A673 (cell line): ENCODE measurements at regions not wholly inside any gene's neighbourhood (a gene's known extent, or its start where the extent isn't known, plus 50 kb on each side); places are given as distances from the start of the nearest gene placed in this dataset.

Experiments used
- BruUV-seq: library from RNA; stranded (reverse); fragments of 400-500 nt; replicated peaks from 2 replicates; lab custom pipeline; 2021; lab: Mats Ljungman, UMichigan
- CTCF ChIA-PET: fragments of 300-600 bp; sonication (Branson Sonifier 250); formaldehyde crosslinking; loops from one replicate; lab custom pipeline; 2022; ENCODE audit warnings: antibody characterized with exemption; lab: Charles Lee
- POLR2A ChIA-PET: fragments of 300-600 bp; sonication (Branson Sonifier 250); formaldehyde crosslinking; loops from one replicate; lab custom pipeline; 2022; ENCODE audit warnings: antibody characterized with exemption; ENCODE audit not compliant: low non-redundant PET; lab: Charles Lee
- DNase-seq: peaks from one replicate; pipeline ENCODE4 v3.0.0-alpha.2; 2015; ENCODE audit warnings: low spot score
- H3K27ac ChIP-seq: fragments of 200-600 bp; sonication (generic); 2 replicates; pipeline ENCODE4 v1.5.1; 2016; ENCODE audit warnings: mixed run types, low read depth, mild to moderate bottlenecking, mixed read lengths, antibody characterized with exemption, low read length; ENCODE audit not compliant: poor library complexity, severe bottlenecking
- H3K27me3 ChIP-seq: fragments of 200-600 bp; sonication (generic); replicated peaks from 2 replicates; pipeline ENCODE4 v1.6.1; 2017; ENCODE audit warnings: mixed run types, low read depth, mild to moderate bottlenecking, mixed read lengths, antibody characterized with exemption, low read length; ENCODE audit not compliant: insufficient read depth, poor library complexity
- H3K36me3 ChIP-seq: fragments of 200-600 bp; sonication (generic); 2 replicates; pipeline ENCODE4 v1.6.1; 2016; ENCODE audit warnings: mixed run types, mild to moderate bottlenecking, mixed read lengths, antibody characterized with exemption, low read length; ENCODE audit not compliant: insufficient read depth, poor library complexity, severe bottlenecking
- H3K4me1 ChIP-seq: fragments of 200-600 bp; sonication (generic); 2 replicates; pipeline ENCODE4 v1.6.1; 2017; ENCODE audit warnings: mixed run types, mild to moderate bottlenecking, mixed read lengths, antibody characterized with exemption, low read length; ENCODE audit not compliant: insufficient read depth, poor library complexity, severe bottlenecking
- H3K4me3 ChIP-seq: fragments of 200-600 bp; sonication (generic); 2 replicates; pipeline ENCODE4 v1.5.1; 2016; ENCODE audit warnings: low read depth, mixed run types, mild to moderate bottlenecking, mixed read lengths, low read length; ENCODE audit not compliant: poor library complexity, severe bottlenecking
- H3K9me3 ChIP-seq: fragments of 200-600 bp; sonication (generic); 2 replicates; pipeline ENCODE4 v1.6.1; 2016; ENCODE audit warnings: mixed run types, low read depth, mild to moderate bottlenecking, mixed read lengths, antibody characterized with exemption, low read length; ENCODE audit not compliant: poor library complexity, severe bottlenecking
- EZH2 ChIP-seq: fragments of 200-600 bp; sonication (generic); IDR thresholded peaks from 2 replicates; pipeline ENCODE4 v1.6.1; 2017; ENCODE audit warnings: borderline replicate concordance, low read depth, mild to moderate bottlenecking, mixed read lengths, antibody characterized with exemption, low read length; ENCODE audit not compliant: poor library complexity, severe bottlenecking
- intact Hi-C: fragments of 100-400 bp; cut with micrococcal nuclease; formaldehyde crosslinking; loops from one replicate; pipeline ENCODE4 v1.10.0; 2022; ENCODE audit not compliant: unreplicated experiment
- TF ChIP-seq, protein P1 (sequence below): fragments of 300-800, 200-600 bp; sonication (generic); conservative IDR thresholded peaks from 2 replicates; pipeline ENCODE4 v1.5.1; 2017; ENCODE audit warnings: low read depth, mild to moderate bottlenecking, antibody characterized with exemption, low read length, moderate library complexity, mixed read lengths

DNA sequence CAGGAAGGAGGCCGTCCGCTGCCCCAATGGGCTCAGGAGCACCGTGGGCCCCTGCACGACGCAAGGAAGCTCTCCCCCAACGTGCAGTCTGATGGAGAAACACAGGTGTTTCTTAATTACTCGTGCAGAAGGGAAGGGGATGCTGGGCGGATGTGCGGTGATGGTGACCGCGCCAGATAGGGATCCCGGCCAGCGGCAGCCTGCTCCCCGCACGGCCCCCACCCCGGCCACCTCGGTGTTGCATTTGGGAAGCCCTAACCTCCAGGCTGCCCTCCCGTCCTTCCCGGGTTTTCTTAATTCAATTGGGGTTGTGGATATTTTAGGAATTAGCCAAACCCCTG lies 254.4 kb downstream of the ZNF536 start:
- H3K36me3 ChIP-seq, result no peaks in the 10 kb centered on the region
- no peak for DNase-seq
- intact Hi-C loops, result no loop called here
- H3K27ac ChIP-seq, result no peak overlapping the region
- POLR2A ChIA-PET, result no interaction called here
- no TSS peak for BruUV-seq
- H3K27me3 ChIP-seq, result no peaks in the 10 kb centered on the region
- CTCF ChIA-PET, result no interaction called here
- no peak for TF ChIP-seq EZH2
- TF ChIP-seq, protein P1, sequence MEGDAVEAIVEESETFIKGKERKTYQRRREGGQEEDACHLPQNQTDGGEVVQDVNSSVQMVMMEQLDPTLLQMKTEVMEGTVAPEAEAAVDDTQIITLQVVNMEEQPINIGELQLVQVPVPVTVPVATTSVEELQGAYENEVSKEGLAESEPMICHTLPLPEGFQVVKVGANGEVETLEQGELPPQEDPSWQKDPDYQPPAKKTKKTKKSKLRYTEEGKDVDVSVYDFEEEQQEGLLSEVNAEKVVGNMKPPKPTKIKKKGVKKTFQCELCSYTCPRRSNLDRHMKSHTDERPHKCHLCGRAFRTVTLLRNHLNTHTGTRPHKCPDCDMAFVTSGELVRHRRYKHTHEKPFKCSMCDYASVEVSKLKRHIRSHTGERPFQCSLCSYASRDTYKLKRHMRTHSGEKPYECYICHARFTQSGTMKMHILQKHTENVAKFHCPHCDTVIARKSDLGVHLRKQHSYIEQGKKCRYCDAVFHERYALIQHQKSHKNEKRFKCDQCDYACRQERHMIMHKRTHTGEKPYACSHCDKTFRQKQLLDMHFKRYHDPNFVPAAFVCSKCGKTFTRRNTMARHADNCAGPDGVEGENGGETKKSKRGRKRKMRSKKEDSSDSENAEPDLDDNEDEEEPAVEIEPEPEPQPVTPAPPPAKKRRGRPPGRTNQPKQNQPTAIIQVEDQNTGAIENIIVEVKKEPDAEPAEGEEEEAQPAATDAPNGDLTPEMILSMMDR, result no peak
- H3K4me3 ChIP-seq, result no peak overlapping the region
- H3K9me3 ChIP-seq, result peaks cover 3% of the 10 kb centered on the region
- H3K4me1 ChIP-seq, result peaks cover 10% of the 10 kb centered on the region

DNA sequence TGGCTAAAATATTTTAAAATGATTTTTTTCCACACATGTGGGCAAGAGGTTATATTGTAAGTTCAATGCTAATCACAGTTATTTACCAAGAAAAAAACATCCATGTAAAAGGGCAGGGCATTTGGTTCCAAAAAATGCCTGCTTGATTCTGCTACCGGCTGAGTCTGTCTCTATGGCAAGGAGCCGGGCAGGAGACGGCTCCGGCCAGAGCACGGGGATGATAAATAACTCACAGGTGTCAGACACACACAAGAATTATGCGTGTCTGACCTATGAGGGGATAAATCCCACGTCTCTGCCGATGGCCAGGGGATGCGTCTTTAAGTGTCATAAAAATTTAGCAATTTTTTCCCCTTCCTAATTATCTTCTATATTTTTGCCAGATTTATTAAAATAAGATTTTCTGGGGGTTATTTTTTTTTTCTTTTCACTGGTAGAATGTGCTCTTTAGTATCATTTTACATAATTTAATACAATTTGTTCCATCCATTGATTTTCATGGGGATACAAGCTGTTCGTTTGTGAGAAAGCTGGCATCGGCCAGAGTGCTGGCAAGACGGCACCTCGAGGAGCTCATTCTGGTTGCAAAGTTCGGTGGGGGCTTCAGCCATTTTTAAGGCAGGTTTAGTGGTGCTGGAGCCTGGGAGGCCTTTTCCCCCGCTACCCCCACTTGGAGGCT lies 253.9 kb downstream of the ZNF536 start:
- TF ChIP-seq, protein P1, result no peak
- TF ChIP-seq EZH2, result no peak
- POLR2A ChIA-PET, result no interaction called here
- CTCF ChIA-PET, result no interaction called here

GRCh38 chr19:30622276-30622675 lies 250.1 kb downstream of the ZNF536 start:
- TF ChIP-seq, protein P1, result no peak
- no peak for TF ChIP-seq EZH2
- intact Hi-C loops, result no loop called here
- no peak overlapping the region for H3K4me3 ChIP-seq
- peaks cover under 1% of the 10 kb centered on the region for H3K4me1 ChIP-seq
- no TSS peak for BruUV-seq
- no peaks in the 10 kb centered on the region for H3K36me3 ChIP-seq
- no peak overlapping the region for H3K27ac ChIP-seq
- CTCF ChIA-PET, result no interaction called here
- no peaks in the 10 kb centered on the region for H3K27me3 ChIP-seq
- POLR2A ChIA-PET, result interaction anchor here (0.6 kb wide), 1 partner anchor 284 kb away, joined by 3 read pairs; no protein-coding TSS in a partner anchor
- DNase-seq, result no peak
- H3K9me3 ChIP-seq, result peaks cover 3% of the 10 kb centered on the region

More for the DNA sequence above, 253.9 kb downstream of the ZNF536 start:
- H3K4me1 ChIP-seq, result peaks cover 10% of the 10 kb centered on the region
- DNase-seq, result no peak
- intact Hi-C loops, result no loop called here
- no peaks in the 10 kb centered on the region for H3K27me3 ChIP-seq
- no peak overlapping the region for H3K27ac ChIP-seq
- no TSS peak for BruUV-seq
- H3K36me3 ChIP-seq, result no peaks in the 10 kb centered on the region
- H3K4me3 ChIP-seq, result no peak overlapping the region
- H3K9me3 ChIP-seq, result peaks cover 3% of the 10 kb centered on the region
